ENCODE measurements at regions not wholly inside any gene's neighbourhood (a gene's known extent, or its start where the extent isn't known, plus 50 kb on each side); places are given as distances from the start of the nearest gene placed in this dataset.
A peak's percentile ranks its signal among the peaks of the same experiment; 100 is the strongest.

- DNase-seq (ENCODE audit: low spot score), result no peak
These were observed 261.1 kb upstream of the GATB start for GRCh38 chr4:152021788-152022438.

DNA sequence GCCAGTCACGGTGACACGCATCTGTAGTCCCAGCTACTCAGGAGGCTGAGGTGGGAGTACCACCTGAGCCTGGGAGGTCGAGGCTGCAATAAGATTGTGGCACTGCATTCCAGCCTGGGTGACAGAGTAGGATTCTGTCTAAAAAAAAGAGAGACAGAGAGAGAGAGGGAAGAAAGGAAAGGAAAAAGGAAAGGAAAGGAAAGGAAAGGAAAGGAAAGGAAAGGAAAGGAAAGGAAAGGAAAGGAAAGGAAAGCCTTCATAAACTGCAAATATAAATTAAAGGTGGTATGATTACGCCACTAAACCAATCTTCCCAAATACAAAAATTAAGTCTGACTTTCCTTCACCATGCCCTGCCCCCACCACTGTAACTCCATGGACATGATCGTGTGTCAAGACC lies 259.3 kb upstream of the GATB start:
- no peak for DNase-seq (ENCODE audit: low spot score)

DNA sequence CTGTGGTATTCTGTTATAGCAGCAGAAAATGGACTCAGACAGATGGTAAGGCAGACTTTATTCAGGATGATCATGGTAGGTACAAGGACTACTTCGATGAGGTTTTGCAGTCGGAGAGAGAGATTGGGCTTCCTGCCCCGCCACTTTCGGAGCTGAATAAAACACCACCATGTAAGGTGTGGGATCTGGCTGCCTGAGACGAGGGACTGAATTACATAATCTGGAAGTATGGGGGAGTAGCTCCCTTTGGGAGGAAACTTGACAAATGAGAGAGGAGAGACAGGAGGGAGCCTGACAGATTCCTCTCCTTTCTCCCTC lies 255.5 kb upstream of the GATB start:
- no peak for DNase-seq (ENCODE audit: low spot score)

- no peak for DNase-seq (ENCODE audit: low spot score)
These were observed 254.9 kb upstream of the GATB start for GRCh38 chr4:152015597-152016302.

DNA sequence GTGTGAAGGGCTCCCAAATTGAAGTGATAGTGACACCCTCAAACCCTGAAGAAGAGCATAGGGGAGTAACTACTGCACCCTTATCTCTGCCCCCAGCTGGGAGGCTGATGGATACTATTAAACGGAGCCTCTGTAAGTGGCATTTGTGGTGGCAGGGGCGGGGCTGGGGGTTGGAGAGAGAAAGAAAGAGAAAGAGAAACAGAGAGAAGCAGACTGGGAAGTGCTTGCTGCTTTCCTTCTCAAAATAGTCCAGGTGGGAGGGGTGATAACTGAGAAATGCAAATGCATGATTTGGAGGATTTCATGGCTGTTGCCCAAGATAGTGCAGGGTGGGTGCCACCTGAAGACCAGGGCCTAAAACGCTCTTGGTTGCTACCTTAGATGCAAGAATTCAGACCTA lies 253.5 kb upstream of the GATB start:
- peak; percentile 6 for DNase-seq (ENCODE audit: low spot score)

GRCh38 chr4:152011469-152011868 lies 250.7 kb upstream of the GATB start:
- DNase-seq (ENCODE audit: low spot score), result no peak

DNA sequence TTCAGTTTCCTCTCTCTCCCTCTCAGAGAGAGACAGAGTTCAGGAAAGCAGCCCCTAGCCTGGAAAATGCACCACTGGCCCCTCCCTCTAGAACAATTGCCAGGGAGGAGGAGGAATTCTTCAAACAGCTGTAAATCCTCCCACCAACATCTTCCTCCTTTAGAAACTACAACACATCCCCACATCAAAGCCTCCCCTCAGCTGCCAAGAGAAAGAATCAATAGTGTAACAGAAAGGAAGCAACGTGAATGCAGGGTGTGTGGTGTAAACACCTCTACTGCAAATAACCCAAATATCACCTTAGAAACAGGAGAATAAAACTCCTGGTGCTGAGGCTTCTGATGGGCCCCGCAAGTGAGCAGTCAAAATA lies 249.9 kb upstream of the GATB start:
- DNase-seq (ENCODE audit: low spot score), result no peak

GRCh38 chr4:152009983-152010709 lies 249.3 kb upstream of the GATB start:
- DNase-seq (ENCODE audit: low spot score), result no peak

DNA sequence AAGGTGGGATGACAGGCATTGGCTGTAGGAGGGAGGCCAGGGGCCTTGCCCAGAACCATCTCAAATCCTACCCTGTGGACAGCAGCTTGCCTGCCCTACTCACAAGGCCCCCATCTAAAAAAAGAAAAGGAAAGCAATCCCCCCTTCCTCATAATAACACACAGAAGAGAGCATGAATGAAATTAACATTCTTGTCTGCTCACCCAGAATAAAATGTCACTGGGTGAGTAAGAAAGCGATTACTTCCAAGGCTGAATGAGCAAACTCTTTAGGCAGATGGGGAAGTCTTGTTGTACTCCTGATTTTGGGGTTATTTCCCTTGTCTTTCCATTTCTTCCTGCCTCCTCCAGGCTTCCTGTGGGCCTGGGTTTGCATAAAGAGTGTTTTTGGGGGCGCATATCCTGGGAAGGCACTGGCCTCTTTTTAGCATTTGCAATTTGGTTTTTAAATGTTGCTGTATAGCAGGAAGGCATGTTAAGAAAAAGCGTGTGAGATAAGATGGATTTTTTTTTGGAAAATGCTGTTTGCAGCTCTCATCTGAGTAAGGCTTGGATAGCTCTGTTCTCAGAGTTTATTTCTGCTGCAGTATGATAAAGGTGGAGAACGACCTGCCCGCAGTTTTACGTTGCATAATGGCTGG lies 248.3 kb upstream of the GATB start:
- no peak for DNase-seq (ENCODE audit: low spot score)

GRCh38 chr4:152007111-152007510 lies 246.3 kb upstream of the GATB start:
- DNase-seq (ENCODE audit: low spot score), result no peak

DNA sequence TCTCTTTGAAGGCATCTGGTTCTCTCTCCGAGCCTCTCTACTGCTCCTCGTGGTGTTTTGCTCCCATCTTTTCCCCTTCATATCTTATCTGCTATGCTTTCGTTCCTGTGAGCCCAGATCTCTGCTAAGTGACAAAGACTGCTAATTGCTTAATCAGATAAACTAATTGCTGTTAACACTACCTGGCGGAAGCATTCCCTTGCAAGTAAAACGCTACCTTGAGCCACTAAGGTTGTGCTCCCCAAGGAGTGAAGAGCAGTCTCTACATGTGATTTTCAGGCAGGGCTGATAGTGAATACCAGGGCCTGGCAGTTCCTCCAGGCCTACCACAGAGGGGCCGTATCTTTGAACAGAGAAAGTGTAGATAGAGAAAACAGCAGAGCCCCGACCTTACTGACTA lies 244.0 kb upstream of the GATB start:
- DNase-seq (ENCODE audit: low spot score), result no peak

- DNase-seq (ENCODE audit: low spot score), result no peak
These were observed 239.7 kb upstream of the GATB start for GRCh38 chr4:152000518-152000917.

- no peak for DNase-seq (ENCODE audit: low spot score)
These were observed 237.9 kb upstream of the GATB start for GRCh38 chr4:151998723-151999122.

DNA sequence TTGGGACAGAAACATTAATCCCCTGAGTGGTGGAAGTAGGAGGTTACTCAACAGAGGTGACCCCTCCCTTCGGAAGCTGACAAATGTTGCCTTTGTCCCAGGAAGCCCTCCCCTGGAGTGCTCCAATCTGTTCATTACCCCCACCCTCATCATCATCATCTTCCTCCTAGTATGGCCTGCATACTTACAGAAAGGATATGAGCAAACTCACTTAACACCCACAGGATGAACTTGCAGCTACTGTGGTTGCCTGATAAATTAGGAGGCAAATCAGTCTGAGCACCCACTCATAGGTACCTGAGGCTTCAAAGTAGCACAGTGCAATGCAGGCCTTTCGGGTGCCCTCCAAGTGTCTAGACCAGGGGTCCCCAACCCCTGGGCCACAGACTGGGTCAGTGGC lies 236.7 kb upstream of the GATB start:
- DNase-seq (ENCODE audit: low spot score), result no peak

- no peak for DNase-seq (ENCODE audit: low spot score)
These were observed 233.6 kb upstream of the GATB start for GRCh38 chr4:151994429-151994828.

DNA sequence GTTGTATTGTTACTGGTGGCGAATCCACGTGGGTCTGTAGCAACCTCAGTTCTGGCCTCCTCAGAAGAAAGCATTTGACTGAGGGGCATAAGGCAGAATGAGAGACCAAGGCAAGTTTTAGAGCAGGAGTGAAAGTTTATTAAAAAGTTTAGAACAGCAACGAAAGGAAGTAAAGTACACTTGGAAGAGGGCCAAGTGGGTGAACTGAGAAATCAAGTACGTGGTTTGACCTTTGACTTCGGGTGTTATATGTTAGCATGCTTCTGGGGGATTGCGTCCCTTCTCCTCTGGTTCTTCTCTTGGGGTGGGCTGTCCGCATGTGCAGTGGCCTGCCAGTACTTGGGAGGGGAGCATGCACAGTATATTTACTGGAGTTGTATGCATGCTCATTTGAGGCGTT lies 232.7 kb upstream of the GATB start:
- DNase-seq (ENCODE audit: low spot score), result no peak

GRCh38 chr4:151992332-151993154 lies 231.7 kb upstream of the GATB start:
- no peak for DNase-seq (ENCODE audit: low spot score)

GRCh38 chr4:151991884-151992167 lies 231.0 kb upstream of the GATB start:
- no peak for DNase-seq (ENCODE audit: low spot score)

DNA sequence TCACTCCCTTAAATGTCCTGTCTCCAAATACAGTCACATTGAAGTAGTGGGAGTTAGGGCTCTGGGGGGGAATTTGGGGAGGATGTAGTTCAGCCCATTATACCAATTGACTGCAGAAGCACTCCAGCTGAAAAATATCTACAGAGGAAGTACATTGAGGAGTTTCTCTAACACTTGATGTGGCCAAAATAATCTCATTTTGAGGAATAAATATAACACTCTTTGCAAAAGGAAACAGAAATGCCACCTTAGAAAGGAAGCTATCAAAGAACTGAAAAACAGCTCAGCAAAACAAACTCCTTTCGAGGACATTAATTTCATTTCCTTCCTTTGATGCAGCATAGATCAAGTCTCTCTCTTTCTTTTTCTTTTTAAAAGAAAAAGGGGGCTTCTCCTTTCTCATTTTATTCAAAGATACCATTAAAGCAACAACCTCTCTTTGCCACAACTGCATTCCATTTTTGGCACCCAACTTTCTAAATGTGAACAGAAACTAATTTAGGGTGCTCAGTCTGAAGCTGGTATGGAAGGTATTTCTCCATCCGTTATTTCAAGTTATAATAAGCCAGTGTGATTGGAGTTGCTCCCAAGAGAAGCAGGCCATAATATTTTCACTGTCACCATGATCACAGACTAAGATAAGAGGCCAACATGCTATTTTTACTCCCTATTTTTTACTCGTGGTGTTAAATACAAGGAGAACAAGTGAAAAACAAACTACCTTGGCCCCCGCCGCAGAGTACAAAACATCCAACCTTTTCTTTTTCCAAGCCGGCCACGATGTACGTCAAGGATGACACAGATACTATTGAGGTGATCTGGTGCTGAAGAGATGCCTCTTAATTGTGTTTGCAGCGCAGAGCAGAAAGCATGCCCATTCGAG lies 230.4 kb upstream of the GATB start:
- no peak for DNase-seq (ENCODE audit: low spot score)

GRCh38 chr4:151990201-151990600 lies 229.4 kb upstream of the GATB start:
- DNase-seq (ENCODE audit: low spot score), result no peak

DNA sequence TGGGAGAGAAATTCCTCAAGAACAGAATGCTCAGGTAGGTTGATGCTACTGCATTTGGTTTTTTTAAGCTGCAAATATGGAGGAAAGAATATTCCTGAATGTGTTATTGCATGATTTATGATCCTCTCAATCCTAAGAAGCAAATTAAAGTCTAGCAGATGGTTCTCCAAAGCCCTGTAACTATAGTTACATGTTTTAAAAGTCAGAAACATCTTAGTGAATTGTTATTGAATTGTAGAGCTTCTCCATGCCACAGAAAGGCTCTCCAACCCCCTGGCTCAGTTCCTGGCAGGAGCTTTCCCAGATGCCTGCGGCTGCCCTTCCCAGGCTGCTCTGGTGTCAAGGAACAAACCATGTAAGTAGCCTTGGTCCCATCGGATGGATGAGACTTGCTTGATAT lies 227.8 kb upstream of the GATB start:
- no peak for DNase-seq (ENCODE audit: low spot score)

All from activated CD4-positive, alpha-beta T cell treated with anti-CD3 and anti-CD28 coated beads, Interleukin-2, Interleukin-4, amounts not matched to agents 100 ng/mL and 50 ng/mL, durations not matched to agents 16 hours and 8 hours (primary cell).